SK-N-SH (cell line): ENCODE measurements at regions not wholly inside any gene's neighbourhood (a gene's known extent, or its start where the extent isn't known, plus 50 kb on each side); places are given as distances from the start of the nearest gene placed in this dataset.

Source experiments
- CTCF ChIP-seq: fragments of 200-600 bp; sonication (generic); IDR thresholded peaks from 2 replicates; pipeline ENCODE4 v1.6.1; 2017; ENCODE audit warnings: antibody characterized with exemption, mild to moderate bottlenecking, moderate library complexity
- EZH2phosphoT487 ChIP-seq: fragments of 200-600 bp; sonication (generic); IDR thresholded peaks from 2 replicates; pipeline ENCODE4 v1.6.1; 2017; ENCODE audit warnings: low read depth, mixed run types, mild to moderate bottlenecking, antibody characterized with exemption, moderate library complexity, borderline replicate concordance
- GABPA ChIP-seq: IDR thresholded peaks from 2 replicates; pipeline ENCODE4 v1.4.0; 2012; ENCODE audit warnings: low read depth, mild to moderate bottlenecking
- YY1 ChIP-seq: IDR thresholded peaks from 2 replicates; pipeline ENCODE4 v1.4.0; 2012; ENCODE audit warnings: low read depth, mild to moderate bottlenecking

GRCh38 chr2:51243892-51244535 is 212.1 kb upstream of the NRXN1 start:
- TF ChIP-seq GABPA (no peak), CTCF (no peak), YY1 (no peak), EZH2phosphoT487 (no peak)
